ENCODE measurements at regions not wholly inside any gene's neighbourhood (a gene's known extent, or its start where the extent isn't known, plus 50 kb on each side); places are given as distances from the start of the nearest gene placed in this dataset.
"Not testable (repeated sequence)": the region's sequence is repeated elsewhere in the genome, so short reads cannot be mapped to it uniquely, and the experiment has no call there.

- no peak for DNase-seq
Observed at GRCh38 chr20:50329981-50330503, 139.4 kb downstream of the CEBPB start.

GRCh38 chr20:50330504-50331313 is 140.1 kb downstream of the CEBPB start:
- no peak for DNase-seq

GRCh38 chr20:50331469-50332363 is 141.1 kb downstream of the CEBPB start:
- no peak for DNase-seq

- DNase-seq = no peak
Observed at GRCh38 chr20:50332491-50332980, 141.9 kb downstream of the CEBPB start.

- DNase-seq = no peak
Observed at GRCh38 chr20:50333131-50333670, 142.6 kb downstream of the CEBPB start.

GRCh38 chr20:50333812-50334211 is 143.2 kb downstream of the CEBPB start:
- no peak for DNase-seq

GRCh38 chr20:50334512-50334911 is 143.9 kb downstream of the CEBPB start:
- DNase-seq = not testable (repeated sequence)

GRCh38 chr20:50335105-50335504 is 144.5 kb downstream of the CEBPB start:
- no peak for DNase-seq

GRCh38 chr20:50335866-50336265 is 145.2 kb downstream of the CEBPB start:
- DNase-seq = no peak

- no peak for DNase-seq
Observed at GRCh38 chr20:50336661-50337060, 146.0 kb downstream of the CEBPB start.

GRCh38 chr20:50337521-50338466 is 147.2 kb downstream of the CEBPB start:
- DNase-seq = no peak

- no peak for DNase-seq
Observed at GRCh38 chr20:50338479-50339391, 148.1 kb downstream of the CEBPB start.

GRCh38 chr20:50339466-50339901 is 148.9 kb downstream of the CEBPB start:
- no peak for DNase-seq

GRCh38 chr20:50340541-50340940 is 149.9 kb downstream of the CEBPB start:
- DNase-seq = no peak

GRCh38 chr20:50341050-50341449 is 150.4 kb downstream of the CEBPB start:
- no peak for DNase-seq

- DNase-seq = peak; percentile 30
Observed at GRCh38 chr20:50341880-50342637, 151.4 kb downstream of the CEBPB start.

- no peak for DNase-seq
Observed at GRCh38 chr20:50342638-50343102, 152.0 kb downstream of the CEBPB start.

- no peak for DNase-seq
Observed at GRCh38 chr20:50343125-50343489, 152.5 kb downstream of the CEBPB start.

- DNase-seq = no peak
Observed at GRCh38 chr20:50343490-50344179, 153.0 kb downstream of the CEBPB start.

All from NCI-H2107 (cell line).